C1 segment of cervical spinal cord (tissue), 14 donors: ENCODE measurements at regions not wholly inside any gene's neighbourhood (a gene's known extent, or its start where the extent isn't known, plus 50 kb on each side); places are given as distances from the start of the nearest gene placed in this dataset.

Experiments
- DNase-seq, 14 donors: peaks; one replicate each; lab custom pipeline; 2025; lab: John Stamatoyannopoulos, UW

DNA sequence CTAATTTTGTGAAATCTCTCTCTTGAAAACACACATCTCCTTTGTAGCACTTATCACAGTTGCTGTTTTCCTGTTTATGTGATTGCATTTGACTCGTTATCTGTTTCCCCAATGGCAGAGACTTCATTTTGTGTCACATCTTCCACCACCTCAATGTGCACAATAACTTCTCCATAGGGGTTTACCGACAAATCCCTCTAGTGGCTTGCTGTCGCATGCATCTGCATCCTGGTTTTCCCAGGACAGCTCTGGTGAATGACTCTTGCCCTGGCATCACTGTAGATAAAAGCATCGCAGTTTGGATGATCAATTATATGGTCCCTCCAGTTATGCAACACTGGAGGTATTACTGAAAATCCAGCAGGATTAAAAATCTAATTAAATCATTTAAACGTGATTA is 206.5 kb upstream of the BTBD3 start:
- no peak for DNase-seq

DNA sequence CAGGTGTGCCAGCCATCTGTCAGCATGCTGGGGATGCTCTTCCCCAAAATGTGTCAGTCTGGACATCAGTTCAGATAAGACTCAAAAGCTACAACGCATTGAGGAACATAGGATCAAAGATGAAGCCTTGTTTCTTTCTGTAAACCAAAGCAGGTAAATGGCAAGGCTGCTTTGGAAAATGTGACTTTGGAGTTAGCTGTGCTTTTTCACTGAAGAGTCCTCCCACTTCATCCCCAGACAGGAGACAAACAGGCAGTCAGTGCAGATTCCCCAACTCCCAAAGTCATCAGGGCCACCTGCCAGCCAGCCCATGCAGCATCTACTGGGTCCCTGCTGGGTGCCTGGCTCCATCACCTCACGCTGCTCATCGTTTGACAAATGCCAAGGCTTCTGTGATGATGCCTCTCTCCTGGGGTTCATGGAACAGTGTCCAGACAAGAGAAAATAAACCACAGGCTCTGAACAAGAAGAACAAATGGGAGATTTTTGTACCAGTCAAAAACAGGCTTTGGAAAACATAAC is 205.0 kb upstream of the BTBD3 start:
- DNase-seq = peak in 3 of 14 donors; percentile 24 to 98 (median 41)

GRCh38 chr20:11714886-11715285 is 202.8 kb upstream of the BTBD3 start:
- DNase-seq = peak in 1 of 14 donors; percentile 15

DNA sequence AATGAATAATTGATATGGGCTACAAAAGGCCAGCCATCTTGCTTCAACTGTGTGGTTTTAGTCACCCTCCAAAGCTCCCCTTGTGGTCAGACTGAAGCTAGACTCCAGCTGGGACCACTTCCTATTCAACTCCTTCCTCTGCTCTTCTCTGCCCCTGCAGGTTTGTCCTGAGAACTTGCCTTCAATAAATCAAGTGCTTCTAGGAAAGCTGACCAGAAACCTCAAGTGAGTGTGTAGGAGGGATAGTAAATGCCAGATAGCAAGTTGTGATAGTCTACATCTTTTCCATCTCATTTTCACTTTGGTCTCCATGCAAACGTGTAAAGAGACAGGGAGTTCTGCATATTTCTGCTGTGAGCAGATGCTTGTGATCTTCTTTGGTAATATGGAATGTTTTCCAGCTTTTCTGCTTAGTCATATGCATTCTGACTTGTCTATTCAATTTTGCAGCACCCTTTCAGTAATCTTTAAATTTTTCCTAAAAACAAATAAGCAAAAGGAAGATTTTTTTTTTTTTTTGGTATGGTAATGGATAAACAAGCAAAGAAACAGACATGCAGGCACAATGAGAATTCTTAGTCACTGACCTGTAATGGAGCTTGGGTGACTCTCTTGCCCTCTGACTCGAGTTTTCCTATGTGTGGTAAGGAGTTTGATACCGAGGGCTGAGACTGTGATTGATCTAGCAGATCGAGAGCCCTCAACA is 201.3 kb upstream of the BTBD3 start:
- DNase-seq = peak in 1 of 14 donors; percentile 19

GRCh38 chr20:11716945-11717248 is 200.8 kb upstream of the BTBD3 start:
- no peak for DNase-seq

DNA sequence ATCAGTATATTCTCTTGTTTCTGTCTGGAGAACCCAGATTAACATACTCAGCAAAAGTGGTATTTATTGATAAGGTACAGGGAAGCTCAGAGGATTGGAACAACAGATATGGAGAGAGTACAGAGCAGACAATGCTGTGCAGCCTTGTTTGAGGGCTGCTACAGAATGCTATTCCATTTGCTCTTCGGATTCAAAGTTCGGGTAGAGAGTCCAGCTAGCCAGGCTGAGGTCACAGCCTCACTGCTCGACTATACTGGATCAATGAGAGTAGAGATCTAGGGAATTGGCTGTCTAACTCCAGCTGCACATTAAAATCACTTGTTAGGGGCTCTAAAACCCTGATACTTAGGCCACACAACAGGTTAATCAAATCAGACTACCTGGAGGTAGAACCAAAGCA is 200.1 kb upstream of the BTBD3 start:
- DNase-seq = no peak

DNA sequence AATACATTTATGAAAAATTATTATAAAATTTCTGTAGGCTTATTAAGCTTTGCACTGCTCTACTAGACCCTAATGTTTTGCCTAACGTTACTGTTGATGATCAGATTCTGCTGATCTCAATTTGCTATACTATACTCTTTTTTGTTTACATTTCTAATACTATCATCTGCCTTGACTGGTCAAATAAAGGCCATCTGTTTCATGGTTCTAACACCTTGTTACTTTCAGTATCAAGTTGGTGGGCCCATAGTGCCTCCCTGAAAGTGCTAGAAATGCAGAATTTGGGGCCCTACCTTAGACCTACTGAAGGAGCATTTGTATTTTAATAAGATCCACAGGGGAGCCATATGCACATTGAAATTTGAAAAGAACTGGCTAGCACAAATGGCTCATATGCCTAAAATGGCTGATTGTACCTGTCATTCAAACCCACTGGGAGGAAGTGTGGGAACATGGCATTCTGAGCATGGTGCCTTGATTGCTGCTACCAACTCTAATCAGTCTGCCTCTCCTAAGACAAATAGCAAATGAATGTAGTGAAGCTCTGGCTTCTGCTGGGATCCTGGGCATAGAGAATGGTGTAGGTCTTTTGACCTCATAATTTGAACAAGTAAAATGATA is 199.1 kb upstream of the BTBD3 start:
- peak in 1 of 14 donors; percentile 46 for DNase-seq

DNA sequence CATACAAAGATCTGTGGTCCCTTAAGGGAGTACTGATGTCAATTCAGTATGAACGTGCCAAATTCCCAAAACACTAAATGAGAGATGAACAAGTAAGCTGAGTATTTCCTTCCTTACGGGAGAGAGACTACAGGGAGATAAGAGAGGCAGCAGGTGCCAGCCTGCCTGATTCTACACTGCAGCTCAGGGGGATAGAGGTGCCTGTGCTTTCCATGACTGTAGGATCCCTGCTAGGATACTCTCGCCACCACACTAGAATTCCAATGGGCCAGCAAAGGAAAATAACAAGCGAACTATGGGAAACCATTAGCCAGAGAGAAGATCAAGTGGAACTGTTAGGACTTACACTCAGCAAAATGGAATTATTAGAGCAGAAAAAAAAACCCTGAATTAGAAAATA is 198.5 kb upstream of the BTBD3 start:
- peak in 1 of 14 donors; percentile 32 for DNase-seq

- DNase-seq = no peak
Measured at GRCh38 chr20:11721411-11721810, 196.3 kb upstream of the BTBD3 start.

- DNase-seq = no peak
Measured at GRCh38 chr20:11724097-11724496, 193.6 kb upstream of the BTBD3 start.

DNA sequence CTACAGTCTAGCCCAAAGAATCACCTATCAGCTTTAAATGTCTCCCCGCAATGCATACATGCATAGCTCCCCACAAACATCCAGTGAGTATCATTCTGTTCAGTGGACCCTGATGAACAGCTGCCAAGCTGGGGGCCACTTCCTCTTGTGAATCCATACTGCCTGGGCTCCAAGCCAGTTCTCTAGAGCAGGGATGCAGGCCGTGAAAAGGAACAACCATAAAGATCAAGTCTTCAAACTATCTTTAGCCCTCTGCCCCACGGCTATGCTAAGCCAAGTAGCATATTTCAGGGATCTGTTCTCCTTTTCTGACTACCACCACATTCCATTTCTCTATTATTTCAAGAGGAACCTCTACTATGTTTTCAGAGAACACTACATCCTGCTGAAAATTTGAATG is 191.7 kb upstream of the BTBD3 start:
- no peak for DNase-seq

DNA sequence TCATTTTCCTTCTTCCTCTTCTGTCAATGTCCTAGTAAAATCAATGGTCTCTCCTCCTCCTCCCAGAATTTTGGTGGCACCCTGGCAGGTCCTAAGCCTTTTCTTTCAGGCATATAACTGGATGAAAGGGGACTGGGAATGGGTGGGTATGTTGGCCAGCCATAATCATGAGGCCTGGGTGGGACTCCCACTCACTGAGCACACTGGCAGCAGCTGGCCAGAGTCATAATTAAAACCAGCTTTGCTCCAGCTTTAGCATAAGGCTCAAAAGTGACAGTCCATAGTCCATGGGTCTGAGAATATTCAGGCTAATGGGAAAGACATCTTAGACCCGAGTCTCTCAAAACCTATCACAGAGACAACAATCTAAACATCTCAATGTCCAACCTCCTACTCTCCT is 190.0 kb upstream of the BTBD3 start:
- no peak for DNase-seq

DNA sequence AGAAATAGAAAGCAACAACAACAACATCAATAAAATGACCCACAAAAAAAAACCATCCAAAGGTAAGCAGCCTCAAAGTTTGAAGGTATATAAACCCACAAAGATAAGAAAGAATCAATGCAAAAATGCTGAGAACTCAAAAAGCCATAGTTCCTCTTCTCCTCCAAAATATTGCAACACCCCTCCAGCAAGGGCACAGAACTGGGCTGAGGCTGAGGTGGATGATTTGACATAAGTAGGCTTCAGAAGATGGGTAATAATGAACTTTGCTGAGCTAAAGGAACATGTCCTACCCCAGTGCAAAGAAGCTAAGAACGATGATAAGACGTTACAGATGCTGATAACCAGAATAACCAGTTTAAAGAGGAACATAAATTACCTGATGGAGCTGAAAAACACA is 188.8 kb upstream of the BTBD3 start:
- DNase-seq = no peak

DNA sequence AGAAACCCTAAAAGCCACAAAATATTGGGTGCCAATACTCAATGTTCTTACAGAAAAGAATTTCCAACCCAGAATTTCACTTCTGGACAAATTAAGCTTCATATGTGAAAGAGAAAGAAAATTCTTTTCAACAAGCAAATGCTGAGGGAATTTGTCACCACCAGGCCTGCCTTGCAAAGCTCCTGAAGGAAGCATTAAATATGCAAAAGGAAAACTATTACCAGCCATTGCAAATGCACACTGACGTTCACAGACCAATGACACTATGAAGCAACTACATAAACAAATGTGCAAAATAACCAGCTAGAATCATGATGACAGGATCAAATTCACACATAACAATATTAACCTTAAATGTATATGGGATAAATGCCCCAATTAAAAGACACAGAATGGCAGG is 187.9 kb upstream of the BTBD3 start:
- no peak for DNase-seq

DNA sequence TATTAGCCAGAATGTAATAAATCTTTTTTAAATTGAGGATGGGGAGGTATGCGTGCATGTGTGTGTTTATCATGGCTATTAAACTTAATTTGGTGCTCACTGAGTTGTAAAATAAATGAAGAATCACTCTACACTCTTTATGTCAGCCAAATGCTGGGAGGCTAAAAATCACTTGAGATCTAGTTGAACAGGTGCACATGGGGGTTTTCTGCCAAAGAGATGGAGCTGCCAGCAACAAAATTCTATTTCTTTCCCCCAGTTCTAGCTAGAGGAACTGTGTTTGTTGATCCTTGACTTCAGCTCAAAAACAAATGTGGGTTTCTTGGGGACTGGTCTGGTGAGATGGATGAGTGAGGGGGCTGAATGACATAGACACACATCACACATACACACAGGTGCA is 183.3 kb upstream of the BTBD3 start:
- peak in 1 of 14 donors; percentile 86 for DNase-seq

GRCh38 chr20:11738852-11739251 is 178.8 kb upstream of the BTBD3 start:
- DNase-seq = no peak

DNA sequence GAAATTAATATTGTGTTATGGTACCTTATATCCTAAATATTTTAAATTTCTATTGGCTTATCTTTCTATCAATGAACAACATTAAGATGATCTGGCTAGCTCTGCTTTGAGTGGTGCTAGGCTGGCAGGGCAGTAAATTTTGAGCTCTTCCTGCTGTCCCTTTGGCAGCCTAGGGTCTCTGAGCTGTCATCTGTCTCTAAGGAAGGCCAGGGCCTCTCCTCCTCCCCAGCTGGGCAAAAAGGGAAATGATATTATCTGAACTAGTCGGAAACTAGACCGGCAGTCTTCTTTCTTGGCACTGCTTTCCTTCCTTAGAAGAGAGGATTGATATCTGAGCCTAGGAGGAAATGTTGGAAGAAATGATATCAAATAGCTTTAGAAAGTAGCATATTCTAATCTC is 176.7 kb upstream of the BTBD3 start:
- peak in 1 of 14 donors; percentile 82 for DNase-seq

DNA sequence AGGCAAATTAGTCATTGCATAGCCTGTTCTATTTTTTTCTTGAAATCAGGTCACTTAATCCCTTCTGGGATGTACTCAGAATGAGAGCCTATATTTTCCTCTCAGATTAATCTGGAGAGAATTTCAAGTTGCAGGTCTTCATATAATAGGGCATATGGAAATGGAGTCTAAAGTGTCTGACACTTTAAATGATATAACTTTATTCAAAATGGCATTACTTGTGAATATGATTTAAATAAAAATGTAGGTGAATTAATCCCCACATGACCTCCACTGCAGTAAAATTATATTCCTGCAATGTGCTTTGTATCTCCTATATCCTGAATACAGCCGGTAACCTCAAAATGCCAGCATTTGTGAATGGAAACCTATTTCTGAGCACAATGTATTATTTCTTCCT is 172.5 kb upstream of the BTBD3 start:
- peak in 1 of 14 donors; percentile 62 for DNase-seq

GRCh38 chr20:11748436-11748835 is 169.3 kb upstream of the BTBD3 start:
- no peak for DNase-seq

DNA sequence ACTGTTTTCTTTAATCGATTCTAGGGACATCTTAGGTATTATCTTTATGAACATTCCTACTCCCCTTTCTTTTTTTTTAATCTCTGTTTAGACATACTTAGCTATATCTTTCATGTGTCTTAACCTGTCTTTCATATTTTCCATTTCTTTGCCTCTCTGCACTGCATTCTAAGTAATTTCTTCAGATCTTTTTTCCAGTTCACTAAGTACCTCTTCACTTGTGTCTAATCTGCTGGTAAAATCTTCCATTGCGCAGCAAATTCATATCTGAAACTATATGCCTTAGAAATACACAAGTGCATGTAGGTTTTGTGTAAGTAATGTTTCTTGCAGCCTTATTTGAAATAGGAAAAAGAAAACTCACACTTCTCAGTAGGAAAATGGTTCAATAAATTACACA is 165.4 kb upstream of the BTBD3 start:
- no peak for DNase-seq

GRCh38 chr20:11753155-11753554 is 164.5 kb upstream of the BTBD3 start:
- DNase-seq = no peak

DNA sequence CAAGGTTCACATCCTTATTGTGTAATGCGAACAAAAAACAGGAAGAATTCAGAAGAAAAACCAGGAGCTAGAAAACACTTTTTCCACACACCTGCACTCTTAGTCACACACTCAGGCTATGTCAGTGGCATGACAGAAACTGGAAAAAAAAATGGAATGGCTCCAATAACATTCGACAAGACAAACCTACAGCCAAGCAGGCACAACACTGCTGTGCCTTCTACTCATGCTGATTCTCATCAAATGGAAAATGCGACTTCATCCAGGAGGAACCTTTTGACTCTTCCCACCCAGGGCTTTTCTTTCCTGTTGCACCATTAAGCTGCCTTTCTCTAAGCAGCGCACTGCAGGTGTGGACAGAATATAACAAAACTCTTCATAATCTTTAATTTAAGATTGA is 163.2 kb upstream of the BTBD3 start:
- DNase-seq = peak in 1 of 14 donors; percentile 68

GRCh38 chr20:11755071-11755841 is 162.4 kb upstream of the BTBD3 start:
- peak in 3 of 14 donors; percentile 10 to 73 (median 24) for DNase-seq
